ENCODE measurements at regions not wholly inside any gene's neighbourhood (a gene's known extent, or its start where the extent isn't known, plus 50 kb on each side); places are given as distances from the start of the nearest gene placed in this dataset.

DNA sequence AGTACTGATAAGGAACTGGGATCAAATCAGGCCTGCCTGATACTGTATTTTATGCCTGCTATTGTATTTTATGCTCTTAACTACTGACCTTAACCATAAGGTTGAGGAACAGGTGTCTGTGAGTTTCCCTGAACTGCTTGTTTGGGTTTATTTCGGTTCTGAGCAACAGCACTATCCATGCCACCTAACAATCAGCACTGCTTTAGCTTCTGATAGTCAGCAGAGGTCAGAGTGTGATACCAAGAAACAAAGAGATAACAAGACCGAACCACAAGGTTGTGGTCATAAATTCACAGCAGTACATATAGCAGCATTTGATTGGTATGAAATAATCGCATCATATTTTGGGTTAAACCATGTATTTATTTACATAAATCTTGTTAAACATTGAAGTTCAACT is 362.2 kb downstream of the FGF13 start:
- no peak for TF ChIP-seq MYC (IDR thresholded peaks at IDR 0.05; ENCODE audit: low read depth, low read length)
- TF ChIP-seq, protein P1, sequence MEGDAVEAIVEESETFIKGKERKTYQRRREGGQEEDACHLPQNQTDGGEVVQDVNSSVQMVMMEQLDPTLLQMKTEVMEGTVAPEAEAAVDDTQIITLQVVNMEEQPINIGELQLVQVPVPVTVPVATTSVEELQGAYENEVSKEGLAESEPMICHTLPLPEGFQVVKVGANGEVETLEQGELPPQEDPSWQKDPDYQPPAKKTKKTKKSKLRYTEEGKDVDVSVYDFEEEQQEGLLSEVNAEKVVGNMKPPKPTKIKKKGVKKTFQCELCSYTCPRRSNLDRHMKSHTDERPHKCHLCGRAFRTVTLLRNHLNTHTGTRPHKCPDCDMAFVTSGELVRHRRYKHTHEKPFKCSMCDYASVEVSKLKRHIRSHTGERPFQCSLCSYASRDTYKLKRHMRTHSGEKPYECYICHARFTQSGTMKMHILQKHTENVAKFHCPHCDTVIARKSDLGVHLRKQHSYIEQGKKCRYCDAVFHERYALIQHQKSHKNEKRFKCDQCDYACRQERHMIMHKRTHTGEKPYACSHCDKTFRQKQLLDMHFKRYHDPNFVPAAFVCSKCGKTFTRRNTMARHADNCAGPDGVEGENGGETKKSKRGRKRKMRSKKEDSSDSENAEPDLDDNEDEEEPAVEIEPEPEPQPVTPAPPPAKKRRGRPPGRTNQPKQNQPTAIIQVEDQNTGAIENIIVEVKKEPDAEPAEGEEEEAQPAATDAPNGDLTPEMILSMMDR (IDR thresholded peaks at IDR 0.05; ENCODE audit: low read depth, low read length): no peak

Data from NB4 (cell line).